ENCODE measurements at regions not wholly inside any gene's neighbourhood (a gene's known extent, or its start where the extent isn't known, plus 50 kb on each side); places are given as distances from the start of the nearest gene placed in this dataset.

DNA sequence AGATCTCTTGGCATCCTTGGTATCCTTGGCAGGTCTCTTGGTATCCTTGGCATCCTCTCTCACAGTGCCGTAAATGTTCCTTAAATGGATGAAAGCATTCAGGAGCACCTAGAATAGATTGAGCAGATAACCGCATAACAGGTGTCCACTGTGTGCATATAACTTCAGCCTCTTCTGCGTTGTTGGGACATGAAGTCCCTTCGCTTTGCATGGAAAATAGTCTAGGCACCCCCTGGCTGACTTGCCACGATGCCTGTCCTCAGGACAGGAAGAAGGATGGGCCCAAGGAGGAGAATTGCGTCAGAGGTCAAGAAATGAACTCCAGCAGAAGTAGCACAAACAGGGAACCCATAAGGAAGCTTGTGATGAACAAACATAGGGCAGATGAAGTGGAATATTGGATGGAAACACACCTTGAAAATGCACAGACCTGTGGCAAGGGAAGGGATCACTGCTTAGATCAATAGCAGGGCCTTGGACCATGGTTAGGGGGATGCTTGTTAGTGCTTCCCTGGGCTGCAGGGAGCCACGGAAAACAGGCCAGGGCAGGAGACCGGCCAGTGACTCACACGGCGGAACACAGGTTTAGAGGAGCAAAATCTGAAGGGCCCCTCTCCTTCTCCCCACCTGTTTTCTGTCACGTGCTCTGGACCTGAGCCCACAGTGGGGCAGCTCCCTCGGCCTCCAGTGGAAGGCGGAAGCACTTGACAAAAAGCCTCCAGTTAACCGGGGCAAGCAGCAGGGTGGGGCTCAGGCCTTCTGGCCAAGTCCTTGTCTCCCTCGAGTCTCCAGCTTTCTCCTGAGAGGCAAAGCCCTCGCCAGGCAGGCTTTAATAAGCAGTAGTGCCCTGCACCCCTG is 99.2 kb upstream of the ASAP2 start:
- no peaks in the 10 kb centered on the region for H3K9me3 ChIP-seq (ENCODE audit: insufficient read depth, low read depth, low read length)
- H4K20me1 ChIP-seq (ENCODE audit: insufficient read depth, low read length, poor library complexity, severe bottlenecking), result no peaks in the 10 kb centered on the region
- no peaks in the 10 kb centered on the region for H3K79me2 ChIP-seq (ENCODE audit: insufficient read depth, low read length)
- no peak overlapping the region for H3K9ac ChIP-seq (ENCODE audit: low read depth, low read length, poor library complexity, severe bottlenecking)
- no peaks in the 10 kb centered on the region for H3K27me3 ChIP-seq (ENCODE audit: insufficient read depth, low read length, poor library complexity, severe bottlenecking)
- H3K4me1 ChIP-seq (ENCODE audit: insufficient read depth, low read length, poor library complexity, severe bottlenecking), result no peaks in the 10 kb centered on the region
- H3K4me3 ChIP-seq (ENCODE audit: low read length, poor library complexity, severe bottlenecking), result no peak overlapping the region
- TF ChIP-seq, protein P1, sequence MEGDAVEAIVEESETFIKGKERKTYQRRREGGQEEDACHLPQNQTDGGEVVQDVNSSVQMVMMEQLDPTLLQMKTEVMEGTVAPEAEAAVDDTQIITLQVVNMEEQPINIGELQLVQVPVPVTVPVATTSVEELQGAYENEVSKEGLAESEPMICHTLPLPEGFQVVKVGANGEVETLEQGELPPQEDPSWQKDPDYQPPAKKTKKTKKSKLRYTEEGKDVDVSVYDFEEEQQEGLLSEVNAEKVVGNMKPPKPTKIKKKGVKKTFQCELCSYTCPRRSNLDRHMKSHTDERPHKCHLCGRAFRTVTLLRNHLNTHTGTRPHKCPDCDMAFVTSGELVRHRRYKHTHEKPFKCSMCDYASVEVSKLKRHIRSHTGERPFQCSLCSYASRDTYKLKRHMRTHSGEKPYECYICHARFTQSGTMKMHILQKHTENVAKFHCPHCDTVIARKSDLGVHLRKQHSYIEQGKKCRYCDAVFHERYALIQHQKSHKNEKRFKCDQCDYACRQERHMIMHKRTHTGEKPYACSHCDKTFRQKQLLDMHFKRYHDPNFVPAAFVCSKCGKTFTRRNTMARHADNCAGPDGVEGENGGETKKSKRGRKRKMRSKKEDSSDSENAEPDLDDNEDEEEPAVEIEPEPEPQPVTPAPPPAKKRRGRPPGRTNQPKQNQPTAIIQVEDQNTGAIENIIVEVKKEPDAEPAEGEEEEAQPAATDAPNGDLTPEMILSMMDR (conservative IDR thresholded peaks at IDR 0.05; ENCODE audit: low read length), result no peak
- TF ChIP-seq EZH2phosphoT487 (IDR thresholded peaks at IDR 0.05; ENCODE audit: borderline replicate concordance), result no peak
- no peaks in the 10 kb centered on the region for H3F3A ChIP-seq (ENCODE audit: low read depth)
- no peaks in the 10 kb centered on the region for H3K9me2 ChIP-seq (replicated peaks; ENCODE audit: low read depth, low read length)
- H2AFZ ChIP-seq (ENCODE audit: low read length), result no peak overlapping the region
- no peaks in the 10 kb centered on the region for H3K36me3 ChIP-seq (ENCODE audit: insufficient read depth, low read length)
- H3K4me2 ChIP-seq (ENCODE audit: low read depth, low read length, poor library complexity, severe bottlenecking), result no peak overlapping the region

DNA sequence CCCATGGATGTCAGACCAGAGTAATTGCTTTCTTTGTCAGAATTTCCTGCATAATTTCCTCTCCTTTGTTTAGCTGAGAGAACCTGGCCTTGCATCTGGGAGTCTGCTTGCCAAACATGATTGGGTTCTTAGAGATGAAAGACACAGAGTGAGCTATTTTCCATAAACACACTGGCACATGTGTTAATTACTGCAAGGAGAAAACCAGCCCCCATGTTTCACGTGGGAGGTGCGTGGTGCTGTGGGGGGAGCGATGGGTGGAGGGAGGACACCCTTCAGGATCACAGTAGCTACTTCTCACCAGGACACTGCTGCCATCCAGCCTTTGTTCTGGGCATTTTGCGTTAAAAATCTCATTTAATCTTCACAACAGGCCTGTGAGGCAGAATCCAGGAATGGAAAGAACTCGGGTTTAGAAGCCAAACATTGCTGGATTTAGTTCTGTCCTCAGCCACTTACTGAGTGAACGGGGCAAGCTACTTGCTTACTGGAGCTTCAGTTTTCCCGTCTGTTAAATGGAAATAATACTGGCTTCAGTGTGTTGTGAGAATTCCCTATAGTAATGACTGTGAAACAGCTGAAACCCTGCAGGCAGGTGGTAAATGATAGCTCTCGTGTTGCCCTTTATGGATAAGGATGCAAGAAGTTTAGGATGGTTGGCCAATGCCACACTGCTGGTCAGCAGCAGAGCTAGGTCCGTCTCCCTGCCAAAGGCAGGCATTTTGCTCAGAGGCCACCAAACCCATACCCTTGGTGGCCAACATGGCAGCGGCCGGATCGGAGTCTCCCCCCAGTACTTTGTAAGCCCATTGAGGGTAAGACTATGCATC is 100.1 kb upstream of the ASAP2 start:
- Histone ChIP-seq H3K36me3 (ENCODE audit: insufficient read depth, low read length) (no peaks in the 10 kb centered on the region), H3K4me3 (ENCODE audit: low read length, poor library complexity, severe bottlenecking) (no peak overlapping the region), H3K9me2 (replicated peaks; ENCODE audit: low read depth, low read length) (no peaks in the 10 kb centered on the region), H3K27me3 (ENCODE audit: insufficient read depth, low read length, poor library complexity, severe bottlenecking) (no peaks in the 10 kb centered on the region), H3F3A (ENCODE audit: low read depth) (no peaks in the 10 kb centered on the region), H4K20me1 (ENCODE audit: insufficient read depth, low read length, poor library complexity, severe bottlenecking) (no peaks in the 10 kb centered on the region), H3K4me2 (ENCODE audit: low read depth, low read length, poor library complexity, severe bottlenecking) (no peak overlapping the region), H2AFZ (ENCODE audit: low read length) (no peak overlapping the region), H3K9me3 (ENCODE audit: insufficient read depth, low read depth, low read length) (no peaks in the 10 kb centered on the region), H3K4me1 (ENCODE audit: insufficient read depth, low read length, poor library complexity, severe bottlenecking) (no peaks in the 10 kb centered on the region), H3K79me2 (ENCODE audit: insufficient read depth, low read length) (no peaks in the 10 kb centered on the region), H3K9ac (ENCODE audit: low read depth, low read length, poor library complexity, severe bottlenecking) (no peak overlapping the region)
- TF ChIP-seq, protein P1 (conservative IDR thresholded peaks at IDR 0.05; ENCODE audit: low read length), result no peak
- no peak for TF ChIP-seq EZH2phosphoT487 (IDR thresholded peaks at IDR 0.05; ENCODE audit: borderline replicate concordance)

DNA sequence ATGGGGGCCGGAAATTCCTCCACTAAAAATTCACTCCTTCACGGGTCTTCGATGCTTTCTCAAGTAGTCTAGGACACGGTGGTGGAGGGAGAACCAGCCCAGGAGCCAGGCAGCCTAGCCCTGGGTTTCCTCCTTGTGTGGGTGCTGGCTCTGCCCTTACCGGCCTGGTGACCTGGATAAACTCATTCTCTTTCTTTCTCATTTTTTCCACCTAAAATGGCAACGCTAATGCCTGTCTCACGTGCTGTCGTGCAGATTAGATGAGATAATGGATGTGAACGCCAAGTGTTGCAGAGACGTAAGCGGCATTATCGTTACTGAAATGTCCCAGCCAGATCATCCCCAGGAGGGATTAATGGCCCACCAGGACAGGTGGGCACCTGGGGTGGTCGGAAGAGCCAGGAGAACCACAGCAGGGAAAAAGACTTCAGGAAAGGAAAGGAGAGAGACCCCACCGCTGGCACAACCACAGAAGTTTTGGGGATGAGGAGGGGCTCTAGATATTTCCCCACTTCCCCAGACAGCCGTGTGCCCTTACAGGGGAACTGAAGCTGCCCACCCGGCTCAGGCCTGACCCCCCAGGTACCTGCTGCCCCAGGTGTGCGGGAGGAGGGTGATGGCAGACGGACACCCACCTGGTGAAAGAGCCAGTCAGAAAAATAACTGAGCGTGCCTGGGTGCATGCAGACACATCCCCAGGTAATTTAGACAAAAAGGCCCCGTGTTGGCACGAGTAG is 100.8 kb upstream of the ASAP2 start:
- Histone ChIP-seq H3K27me3 (ENCODE audit: insufficient read depth, low read length, poor library complexity, severe bottlenecking) (no peaks in the 10 kb centered on the region), H3K4me1 (ENCODE audit: insufficient read depth, low read length, poor library complexity, severe bottlenecking) (no peaks in the 10 kb centered on the region), H3K9me3 (ENCODE audit: insufficient read depth, low read depth, low read length) (no peaks in the 10 kb centered on the region), H3K9me2 (replicated peaks; ENCODE audit: low read depth, low read length) (no peaks in the 10 kb centered on the region), H3K4me3 (ENCODE audit: low read length, poor library complexity, severe bottlenecking) (no peak overlapping the region), H3K36me3 (ENCODE audit: insufficient read depth, low read length) (no peaks in the 10 kb centered on the region), H3K9ac (ENCODE audit: low read depth, low read length, poor library complexity, severe bottlenecking) (no peak overlapping the region), H4K20me1 (ENCODE audit: insufficient read depth, low read length, poor library complexity, severe bottlenecking) (no peaks in the 10 kb centered on the region), H3F3A (ENCODE audit: low read depth) (no peaks in the 10 kb centered on the region), H3K4me2 (ENCODE audit: low read depth, low read length, poor library complexity, severe bottlenecking) (no peak overlapping the region), H3K79me2 (ENCODE audit: insufficient read depth, low read length) (no peaks in the 10 kb centered on the region), H2AFZ (ENCODE audit: low read length) (no peak overlapping the region)
- no peak for TF ChIP-seq EZH2phosphoT487 (IDR thresholded peaks at IDR 0.05; ENCODE audit: borderline replicate concordance)
- TF ChIP-seq, protein P1 (conservative IDR thresholded peaks at IDR 0.05; ENCODE audit: low read length), result no peak
